Cardiac muscle cell (in vitro differentiated cells and primary cell): ENCODE measurements at regions not wholly inside any gene's neighbourhood (a gene's known extent, or its start where the extent isn't known, plus 50 kb on each side); places are given as distances from the start of the nearest gene placed in this dataset.

ENCODE experiments used
- DNase-seq, 2 donors: peaks; one replicate each; pipeline versions ENCODE4 v3.0.0 to v3.0.0-alpha.2; 2010 to 2017; ENCODE audit warnings: low read depth in 1 of 2, low spot score in 1 of 2
- H3K27ac ChIP-seq: fragments of 200-600 bp; sonication (generic); 2 replicates; pipeline ENCODE4 v1.5.1; 2016
- H3K27me3 ChIP-seq: fragments of 200-600 bp; sonication (generic); 2 replicates; pipeline ENCODE4 v1.6.0; 2016; ENCODE audit warnings: control low read depth
- H3K36me3 ChIP-seq: fragments of 200-600 bp; sonication (generic); 2 replicates; pipeline ENCODE4 v1.5.1; 2016; ENCODE audit warnings: control low read depth
- H3K4me1 ChIP-seq: fragments of 200-600 bp; sonication (generic); 2 replicates; pipeline ENCODE4 v1.8.1; 2017; ENCODE audit warnings: low read depth, mild to moderate bottlenecking, mixed run types
- H3K4me3 ChIP-seq: fragments of 200-600 bp; sonication (generic); 2 replicates; pipeline ENCODE4 v1.5.1; 2016; ENCODE audit warnings: mild to moderate bottlenecking
- H3K9me3 ChIP-seq: fragments of 200-600 bp; sonication (generic); 2 replicates; pipeline ENCODE4 v1.5.1; 2017; ENCODE audit warnings: low read depth, mild to moderate bottlenecking, control low read depth
- CTCF ChIP-seq: IDR thresholded peaks from 2 replicates; pipeline ENCODE4 v1.5.1; 2012; ENCODE audit warnings: low read depth, mild to moderate bottlenecking, low read length

GRCh38 chr21:19914028-19914427 is 1084.2 kb upstream of the NCAM2 start:
- peak in 1 of 2 donors; percentile 4 for DNase-seq
- Histone ChIP-seq H3K36me3 (no peaks in the 10 kb centered on the region), H3K27ac (no peak overlapping the region), H3K27me3 (no peaks in the 10 kb centered on the region), H3K4me1 (peaks cover 8% of the 10 kb centered on the region), H3K4me3 (no peak overlapping the region), H3K9me3 (no peaks in the 10 kb centered on the region)
- TF ChIP-seq CTCF, result no peak

GRCh38 chr21:19921211-19921610 is 1077.0 kb upstream of the NCAM2 start:
- no peak for DNase-seq

GRCh38 chr21:19922122-19922521 is 1076.1 kb upstream of the NCAM2 start:
- Histone ChIP-seq H3K27me3 (no peaks in the 10 kb centered on the region), H3K4me3 (no peak overlapping the region), H3K27ac (no peak overlapping the region), H3K9me3 (no peaks in the 10 kb centered on the region), H3K4me1 (no peaks in the 10 kb centered on the region), H3K36me3 (no peaks in the 10 kb centered on the region)
- TF ChIP-seq CTCF, result no peak
- no peak for DNase-seq

More at GRCh38 chr21:19921211-19921610, 1077.0 kb upstream of the NCAM2 start:
- TF ChIP-seq CTCF, result no peak
- Histone ChIP-seq H3K4me3 (no peak overlapping the region), H3K36me3 (no peaks in the 10 kb centered on the region), H3K27ac (no peak overlapping the region), H3K27me3 (no peaks in the 10 kb centered on the region), H3K4me1 (no peaks in the 10 kb centered on the region), H3K9me3 (no peaks in the 10 kb centered on the region)

- DNase-seq, result no peak
- no peaks in the 10 kb centered on the region for H3K27me3 ChIP-seq
- H3K4me3 ChIP-seq, result no peak overlapping the region
- no peaks in the 10 kb centered on the region for H3K36me3 ChIP-seq
- no peaks in the 10 kb centered on the region for H3K9me3 ChIP-seq
- no peaks in the 10 kb centered on the region for H3K4me1 ChIP-seq
- no peak overlapping the region for H3K27ac ChIP-seq
- no peak for TF ChIP-seq CTCF
Observed at GRCh38 chr21:19935467-19935866, 1062.7 kb upstream of the NCAM2 start.

GRCh38 chr21:19937619-19938018 is 1060.6 kb upstream of the NCAM2 start:
- no peak for DNase-seq
- H3K27me3 ChIP-seq, result no peaks in the 10 kb centered on the region
- H3K4me3 ChIP-seq, result no peak overlapping the region
- H3K27ac ChIP-seq, result no peak overlapping the region
- H3K9me3 ChIP-seq, result no peaks in the 10 kb centered on the region
- H3K36me3 ChIP-seq, result no peaks in the 10 kb centered on the region
- no peaks in the 10 kb centered on the region for H3K4me1 ChIP-seq
- no peak for TF ChIP-seq CTCF

GRCh38 chr21:19941626-19942025 is 1056.6 kb upstream of the NCAM2 start:
- TF ChIP-seq CTCF, result no peak
- no peak overlapping the region for H3K4me3 ChIP-seq
- no peak for DNase-seq
- no peaks in the 10 kb centered on the region for H3K9me3 ChIP-seq
- no peaks in the 10 kb centered on the region for H3K36me3 ChIP-seq
- no peaks in the 10 kb centered on the region for H3K4me1 ChIP-seq
- no peaks in the 10 kb centered on the region for H3K27me3 ChIP-seq
- H3K27ac ChIP-seq, result no peak overlapping the region
